ENCODE measurements at regions not wholly inside any gene's neighbourhood (a gene's known extent, or its start where the extent isn't known, plus 50 kb on each side); places are given as distances from the start of the nearest gene placed in this dataset.

GRCh38 chr5:61816585-61817450 is 484.8 kb downstream of the ZSWIM6 start:
- Histone ChIP-seq H3K27me3 (ENCODE audit: control insufficient read depth, insufficient read depth, low read length, poor library complexity, severe bottlenecking) (no peaks in the 10 kb centered on the region), H3K4me3 (ENCODE audit: low read length) (no peak overlapping the region), H3K9ac (ENCODE audit: extremely low read depth, low read length, poor library complexity, severe bottlenecking) (no peak overlapping the region), H3K9me3 (ENCODE audit: control insufficient read depth, low read length) (peaks cover 6% of the 10 kb centered on the region), H3K4me1 (ENCODE audit: control insufficient read depth, insufficient read depth, low read length) (peaks cover 8% of the 10 kb centered on the region), H3K36me3 (ENCODE audit: control insufficient read depth, insufficient read depth, low read length) (no peaks in the 10 kb centered on the region), H3K27ac (ENCODE audit: low read depth, low read length) (no peak overlapping the region)
- Mint-ChIP-seq H3K4me1 (peaks cover 22% of the 10 kb centered on the region), H3K27me3 (ENCODE audit: insufficient read depth) (peaks cover 3% of the 10 kb centered on the region), H3K4me3 (no peak overlapping the region), H3K27ac (no peak overlapping the region), H3K9me3 (peaks cover 3% of the 10 kb centered on the region), H3K36me3 (ENCODE audit: low read depth) (no peaks in the 10 kb centered on the region)
- no peak for DNase-seq
- TF ChIP-seq, protein P1, sequence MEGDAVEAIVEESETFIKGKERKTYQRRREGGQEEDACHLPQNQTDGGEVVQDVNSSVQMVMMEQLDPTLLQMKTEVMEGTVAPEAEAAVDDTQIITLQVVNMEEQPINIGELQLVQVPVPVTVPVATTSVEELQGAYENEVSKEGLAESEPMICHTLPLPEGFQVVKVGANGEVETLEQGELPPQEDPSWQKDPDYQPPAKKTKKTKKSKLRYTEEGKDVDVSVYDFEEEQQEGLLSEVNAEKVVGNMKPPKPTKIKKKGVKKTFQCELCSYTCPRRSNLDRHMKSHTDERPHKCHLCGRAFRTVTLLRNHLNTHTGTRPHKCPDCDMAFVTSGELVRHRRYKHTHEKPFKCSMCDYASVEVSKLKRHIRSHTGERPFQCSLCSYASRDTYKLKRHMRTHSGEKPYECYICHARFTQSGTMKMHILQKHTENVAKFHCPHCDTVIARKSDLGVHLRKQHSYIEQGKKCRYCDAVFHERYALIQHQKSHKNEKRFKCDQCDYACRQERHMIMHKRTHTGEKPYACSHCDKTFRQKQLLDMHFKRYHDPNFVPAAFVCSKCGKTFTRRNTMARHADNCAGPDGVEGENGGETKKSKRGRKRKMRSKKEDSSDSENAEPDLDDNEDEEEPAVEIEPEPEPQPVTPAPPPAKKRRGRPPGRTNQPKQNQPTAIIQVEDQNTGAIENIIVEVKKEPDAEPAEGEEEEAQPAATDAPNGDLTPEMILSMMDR (conservative IDR thresholded peaks at IDR 0.05) = no peak
- WGBS, 2 experiments (ENCODE audit: insufficient coverage in 1 of 2, insufficient read length in 1 of 2) = 84 to 86% methylated on average over 11 of the region's 11 CpGs

GRCh38 chr5:61817472-61818326 is 485.6 kb downstream of the ZSWIM6 start:
- 31 to 35% methylated on average over 5 to 7 of the region's 7 CpGs for WGBS, 2 experiments (ENCODE audit: insufficient coverage in 1 of 2, insufficient read length in 1 of 2)
- H3K4me3 Mint-ChIP-seq = no peak overlapping the region
- Histone ChIP-seq H3K36me3 (ENCODE audit: control insufficient read depth, insufficient read depth, low read length) (no peaks in the 10 kb centered on the region), H3K9ac (ENCODE audit: extremely low read depth, low read length, poor library complexity, severe bottlenecking) (no peak overlapping the region), H3K9me3 (ENCODE audit: control insufficient read depth, low read length) (peaks cover 6% of the 10 kb centered on the region), H3K27me3 (ENCODE audit: control insufficient read depth, insufficient read depth, low read length, poor library complexity, severe bottlenecking) (no peaks in the 10 kb centered on the region), H3K4me3 (ENCODE audit: low read length) (no peak overlapping the region), H3K27ac (ENCODE audit: low read depth, low read length) (no peak overlapping the region), H3K4me1 (ENCODE audit: control insufficient read depth, insufficient read depth, low read length) (peaks cover 8% of the 10 kb centered on the region)
- H3K36me3 Mint-ChIP-seq (ENCODE audit: low read depth) = no peaks in the 10 kb centered on the region
- DNase-seq = peak; percentile 78
- peaks cover 3% of the 10 kb centered on the region for H3K9me3 Mint-ChIP-seq
- no peak overlapping the region for H3K27ac Mint-ChIP-seq
- TF ChIP-seq, protein P1 (conservative IDR thresholded peaks at IDR 0.05) = peak; percentile 79
- H3K4me1 Mint-ChIP-seq = peaks cover 24% of the 10 kb centered on the region
- H3K27me3 Mint-ChIP-seq (ENCODE audit: insufficient read depth) = peaks cover 3% of the 10 kb centered on the region

GRCh38 chr5:61820836-61821235 is 485.2 kb upstream of the KIF2A start:
- Mint-ChIP-seq H3K4me1 (peaks cover 37% of the 10 kb centered on the region), H3K27ac (no peak overlapping the region), H3K4me3 (no peak overlapping the region), H3K9me3 (peaks cover 3% of the 10 kb centered on the region), H3K36me3 (ENCODE audit: low read depth) (no peaks in the 10 kb centered on the region), H3K27me3 (ENCODE audit: insufficient read depth) (peaks cover 8% of the 10 kb centered on the region)
- Histone ChIP-seq H3K27ac (ENCODE audit: low read depth, low read length) (no peak overlapping the region), H3K9ac (ENCODE audit: extremely low read depth, low read length, poor library complexity, severe bottlenecking) (no peak overlapping the region), H3K4me1 (ENCODE audit: control insufficient read depth, insufficient read depth, low read length) (peaks cover 7% of the 10 kb centered on the region), H3K36me3 (ENCODE audit: control insufficient read depth, insufficient read depth, low read length) (no peaks in the 10 kb centered on the region), H3K27me3 (ENCODE audit: control insufficient read depth, insufficient read depth, low read length, poor library complexity, severe bottlenecking) (peaks cover 13% of the 10 kb centered on the region), H3K9me3 (ENCODE audit: control insufficient read depth, low read length) (peaks cover 6% of the 10 kb centered on the region), H3K4me3 (ENCODE audit: low read length) (no peak overlapping the region)
- DNase-seq = no peak
- WGBS, 2 experiments (ENCODE audit: insufficient coverage in 1 of 2, insufficient read length in 1 of 2) = 83 to 92% methylated on average over 3 to 4 of the region's 4 CpGs
- TF ChIP-seq, protein P1 (conservative IDR thresholded peaks at IDR 0.05) = no peak
